ENCODE measurements at regions not wholly inside any gene's neighbourhood (a gene's known extent, or its start where the extent isn't known, plus 50 kb on each side); places are given as distances from the start of the nearest gene placed in this dataset.

- in situ Hi-C loops (cut with HindIII; ENCODE audit: low sequenced_read_pairs): no loop called here
Observed at GRCh38 chr2:236688563-236689392, 119.2 kb downstream of the ACKR3 start.

- in situ Hi-C loops (cut with HindIII; ENCODE audit: low sequenced_read_pairs): no loop called here
Observed at GRCh38 chr2:236689393-236689700, 119.7 kb downstream of the ACKR3 start.

GRCh38 chr2:236689981-236690380 is 120.4 kb downstream of the ACKR3 start:
- in situ Hi-C loops (cut with HindIII; ENCODE audit: low sequenced_read_pairs): no loop called here

- in situ Hi-C loops (cut with HindIII; ENCODE audit: low sequenced_read_pairs): no loop called here
Observed at GRCh38 chr2:236690726-236691125, 121.1 kb downstream of the ACKR3 start.

GRCh38 chr2:236691799-236692167 is 122.2 kb downstream of the ACKR3 start:
- in situ Hi-C loops (cut with HindIII; ENCODE audit: low sequenced_read_pairs): no loop called here

GRCh38 chr2:236692937-236693336 is 123.3 kb downstream of the ACKR3 start:
- in situ Hi-C loops (cut with HindIII; ENCODE audit: low sequenced_read_pairs): no loop called here

GRCh38 chr2:236693531-236693930 is 123.9 kb downstream of the ACKR3 start:
- in situ Hi-C loops (cut with HindIII; ENCODE audit: low sequenced_read_pairs): no loop called here

GRCh38 chr2:236694146-236694888 is 124.7 kb downstream of the ACKR3 start:
- in situ Hi-C loops (cut with HindIII; ENCODE audit: low sequenced_read_pairs): no loop called here

- in situ Hi-C loops (cut with HindIII; ENCODE audit: low sequenced_read_pairs): no loop called here
Observed at GRCh38 chr2:236696834-236697233, 127.2 kb downstream of the ACKR3 start.

- in situ Hi-C loops (cut with HindIII; ENCODE audit: low sequenced_read_pairs): no loop called here
Observed at GRCh38 chr2:236698016-236698627, 128.5 kb downstream of the ACKR3 start.

- in situ Hi-C loops (cut with HindIII; ENCODE audit: low sequenced_read_pairs): no loop called here
Observed at GRCh38 chr2:236700703-236701102, 131.1 kb downstream of the ACKR3 start.

- in situ Hi-C loops (cut with HindIII; ENCODE audit: low sequenced_read_pairs): no loop called here
Observed at GRCh38 chr2:236702657-236703372, 133.2 kb downstream of the ACKR3 start.

- in situ Hi-C loops (cut with HindIII; ENCODE audit: low sequenced_read_pairs): no loop called here
Observed at GRCh38 chr2:236703373-236703709, 133.7 kb downstream of the ACKR3 start.

- in situ Hi-C loops (cut with HindIII; ENCODE audit: low sequenced_read_pairs): no loop called here
Observed at GRCh38 chr2:236703906-236704305, 134.3 kb downstream of the ACKR3 start.

- in situ Hi-C loops (cut with HindIII; ENCODE audit: low sequenced_read_pairs): no loop called here
Observed at GRCh38 chr2:236704887-236705286, 135.3 kb downstream of the ACKR3 start.

GRCh38 chr2:236705295-236706105 is 135.9 kb downstream of the ACKR3 start:
- in situ Hi-C loops (cut with HindIII; ENCODE audit: low sequenced_read_pairs): no loop called here

GRCh38 chr2:236706288-236706687 is 136.7 kb downstream of the ACKR3 start:
- in situ Hi-C loops (cut with HindIII; ENCODE audit: low sequenced_read_pairs): no loop called here

GRCh38 chr2:236706803-236707202 is 137.2 kb downstream of the ACKR3 start:
- in situ Hi-C loops (cut with HindIII; ENCODE audit: low sequenced_read_pairs): no loop called here

GRCh38 chr2:236711440-236711839 is 141.8 kb downstream of the ACKR3 start:
- in situ Hi-C loops (cut with HindIII; ENCODE audit: low sequenced_read_pairs): no loop called here

GRCh38 chr2:236712304-236712703 is 142.7 kb downstream of the ACKR3 start:
- in situ Hi-C loops (cut with HindIII; ENCODE audit: low sequenced_read_pairs): no loop called here
